ENCODE measurements at regions not wholly inside any gene's neighbourhood (a gene's known extent, or its start where the extent isn't known, plus 50 kb on each side); places are given as distances from the start of the nearest gene placed in this dataset.
"Not testable (repeated sequence)": the region's sequence is repeated elsewhere in the genome, so short reads cannot be mapped to it uniquely, and the experiment has no call there.

DNA sequence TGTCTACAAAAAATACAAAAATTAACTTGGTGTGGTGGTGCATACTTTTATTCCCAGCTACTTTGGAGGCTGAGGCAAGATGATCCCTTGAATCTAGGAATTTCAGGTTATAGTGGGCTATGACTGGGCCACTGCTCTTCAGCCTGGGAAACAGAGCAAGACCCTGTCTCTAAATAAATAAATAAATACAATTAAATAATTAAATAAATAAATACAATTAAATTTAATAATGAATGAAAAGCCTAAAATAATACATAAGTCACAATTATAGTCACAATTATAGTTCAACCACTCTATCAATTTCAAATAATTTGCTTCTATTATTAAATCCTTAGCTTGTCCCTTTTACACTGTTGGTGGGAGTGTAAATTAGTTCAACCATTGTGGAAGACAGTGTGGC is 146.4 kb upstream of the RFC3 start:
- TF ChIP-seq, protein P1, sequence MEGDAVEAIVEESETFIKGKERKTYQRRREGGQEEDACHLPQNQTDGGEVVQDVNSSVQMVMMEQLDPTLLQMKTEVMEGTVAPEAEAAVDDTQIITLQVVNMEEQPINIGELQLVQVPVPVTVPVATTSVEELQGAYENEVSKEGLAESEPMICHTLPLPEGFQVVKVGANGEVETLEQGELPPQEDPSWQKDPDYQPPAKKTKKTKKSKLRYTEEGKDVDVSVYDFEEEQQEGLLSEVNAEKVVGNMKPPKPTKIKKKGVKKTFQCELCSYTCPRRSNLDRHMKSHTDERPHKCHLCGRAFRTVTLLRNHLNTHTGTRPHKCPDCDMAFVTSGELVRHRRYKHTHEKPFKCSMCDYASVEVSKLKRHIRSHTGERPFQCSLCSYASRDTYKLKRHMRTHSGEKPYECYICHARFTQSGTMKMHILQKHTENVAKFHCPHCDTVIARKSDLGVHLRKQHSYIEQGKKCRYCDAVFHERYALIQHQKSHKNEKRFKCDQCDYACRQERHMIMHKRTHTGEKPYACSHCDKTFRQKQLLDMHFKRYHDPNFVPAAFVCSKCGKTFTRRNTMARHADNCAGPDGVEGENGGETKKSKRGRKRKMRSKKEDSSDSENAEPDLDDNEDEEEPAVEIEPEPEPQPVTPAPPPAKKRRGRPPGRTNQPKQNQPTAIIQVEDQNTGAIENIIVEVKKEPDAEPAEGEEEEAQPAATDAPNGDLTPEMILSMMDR (IDR thresholded peaks at IDR 0.05; ENCODE audit: low read depth, low read length, missing control alignments), result no peak
- no peak for DNase-seq (ENCODE audit: extremely low read depth, low read depth)
- no peak overlapping the region for H3K4me3 ChIP-seq (replicated peaks; ENCODE audit: low read depth, low read length)

DNA sequence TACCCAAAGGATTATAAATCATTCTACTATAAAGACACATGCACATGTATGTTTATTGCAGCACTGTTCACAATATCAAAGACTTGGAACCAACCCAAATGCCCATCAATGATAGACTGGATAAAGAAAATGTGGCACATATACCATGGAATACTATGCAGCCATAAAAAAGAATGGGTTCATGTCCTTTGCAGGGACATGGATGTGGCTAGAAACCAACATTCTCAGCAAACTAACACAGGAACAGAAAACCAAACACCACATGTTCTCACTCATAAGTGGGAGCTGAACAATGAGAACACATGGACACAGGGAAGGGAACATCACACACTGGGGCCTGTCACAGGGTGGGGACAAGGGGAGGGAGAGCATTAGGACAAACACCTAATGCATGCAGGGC is 145.9 kb upstream of the RFC3 start:
- H3K4me3 ChIP-seq (replicated peaks; ENCODE audit: low read depth, low read length), result not testable (repeated sequence)

DNA sequence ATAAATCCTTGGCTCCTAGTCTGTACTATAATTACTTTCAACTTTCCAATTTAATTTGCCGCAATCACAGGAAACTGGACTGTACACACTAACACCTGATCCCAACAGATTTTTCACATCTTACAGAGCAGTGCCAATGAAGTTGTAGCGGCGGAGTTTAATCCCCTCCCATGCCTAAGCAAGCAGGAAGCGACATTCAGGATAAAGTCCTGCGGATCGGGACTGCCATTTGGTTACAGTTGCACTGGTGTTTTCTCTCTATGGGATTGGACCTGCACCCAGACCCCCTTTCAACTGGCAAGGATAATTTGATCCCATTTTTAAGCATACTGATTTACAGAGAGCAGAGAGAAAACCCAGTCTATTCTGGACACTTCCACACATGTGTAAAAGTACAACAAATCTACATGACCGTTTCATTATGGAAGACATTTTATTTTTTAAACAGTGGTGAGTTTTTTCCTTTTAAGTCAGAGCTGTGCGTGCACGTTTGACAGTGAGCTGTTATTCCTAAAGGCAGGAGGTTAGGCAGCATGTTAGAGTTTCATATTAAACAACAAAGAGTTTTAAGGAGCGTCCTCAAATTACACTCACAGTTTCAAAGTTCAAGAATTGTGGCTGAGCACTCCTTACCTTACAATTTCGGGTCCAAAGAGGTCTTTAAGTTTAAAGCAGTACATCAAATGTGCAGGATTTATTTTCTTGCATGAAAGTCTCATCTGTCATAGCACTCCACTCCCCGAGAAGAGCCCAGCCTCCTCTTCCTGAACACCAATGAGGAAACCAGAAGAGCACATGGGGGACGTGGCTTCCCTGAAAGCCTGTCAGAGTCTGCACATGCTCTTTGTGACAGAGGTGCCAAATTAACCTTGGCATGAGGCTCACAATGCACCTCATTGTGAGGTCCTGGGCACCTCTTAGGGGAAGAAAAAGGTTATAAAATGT is 141.6 kb upstream of the RFC3 start:
- H3K4me3 ChIP-seq (replicated peaks; ENCODE audit: low read depth, low read length), result peak overlapping the region; percentile 29
- no peak for DNase-seq (ENCODE audit: extremely low read depth, low read depth)
- TF ChIP-seq, protein P1 (IDR thresholded peaks at IDR 0.05; ENCODE audit: low read depth, low read length, missing control alignments), result no peak

More for the DNA sequence above, 145.9 kb upstream of the RFC3 start:
- not testable (repeated sequence) for DNase-seq (ENCODE audit: extremely low read depth, low read depth)

DNA sequence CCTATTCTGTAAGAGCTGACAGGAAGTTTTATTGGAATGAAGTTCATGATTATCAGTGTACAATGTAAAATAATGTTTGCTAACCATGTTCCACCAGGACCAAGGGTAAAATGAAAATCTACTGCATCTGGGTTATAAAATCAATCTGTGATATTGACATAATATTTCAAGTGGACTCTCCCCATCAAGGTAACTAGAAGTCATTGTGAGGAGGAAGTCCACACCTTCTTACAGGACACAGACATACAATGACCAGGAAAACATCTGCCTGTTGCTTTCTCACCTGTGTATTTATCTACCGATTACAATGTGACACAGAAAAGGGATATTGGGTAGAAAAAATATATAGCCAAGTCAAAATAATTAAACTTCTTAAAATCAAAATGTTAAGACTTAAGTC is 140.7 kb upstream of the RFC3 start:
- TF ChIP-seq, protein P1 (IDR thresholded peaks at IDR 0.05; ENCODE audit: low read depth, low read length, missing control alignments), result no peak
- DNase-seq (ENCODE audit: extremely low read depth, low read depth), result no peak
- no peak overlapping the region for H3K4me3 ChIP-seq (replicated peaks; ENCODE audit: low read depth, low read length)

DNA sequence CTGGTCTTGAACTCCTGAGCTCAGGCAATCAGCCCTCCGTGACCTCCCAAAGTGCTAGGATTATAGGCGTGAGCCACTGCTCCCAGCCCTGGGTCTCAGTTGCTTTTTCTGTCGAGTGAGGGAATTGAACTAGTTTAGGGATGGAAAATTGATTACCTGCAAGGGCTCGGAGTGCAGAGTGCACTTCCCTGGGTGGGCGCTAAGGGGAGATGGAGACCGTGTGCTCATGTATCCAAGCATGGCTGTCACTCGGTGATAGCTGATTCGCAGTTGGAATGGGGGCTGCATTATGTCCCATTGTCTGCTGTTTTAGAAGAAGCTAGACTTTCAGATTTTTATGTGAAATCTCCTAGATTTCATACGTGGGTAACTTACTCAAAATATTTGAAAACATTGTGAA is 139.9 kb upstream of the RFC3 start:
- H3K4me3 ChIP-seq (replicated peaks; ENCODE audit: low read depth, low read length), result no peak overlapping the region
- TF ChIP-seq, protein P1 (IDR thresholded peaks at IDR 0.05; ENCODE audit: low read depth, low read length, missing control alignments), result no peak
- DNase-seq (ENCODE audit: extremely low read depth, low read depth), result no peak

DNA sequence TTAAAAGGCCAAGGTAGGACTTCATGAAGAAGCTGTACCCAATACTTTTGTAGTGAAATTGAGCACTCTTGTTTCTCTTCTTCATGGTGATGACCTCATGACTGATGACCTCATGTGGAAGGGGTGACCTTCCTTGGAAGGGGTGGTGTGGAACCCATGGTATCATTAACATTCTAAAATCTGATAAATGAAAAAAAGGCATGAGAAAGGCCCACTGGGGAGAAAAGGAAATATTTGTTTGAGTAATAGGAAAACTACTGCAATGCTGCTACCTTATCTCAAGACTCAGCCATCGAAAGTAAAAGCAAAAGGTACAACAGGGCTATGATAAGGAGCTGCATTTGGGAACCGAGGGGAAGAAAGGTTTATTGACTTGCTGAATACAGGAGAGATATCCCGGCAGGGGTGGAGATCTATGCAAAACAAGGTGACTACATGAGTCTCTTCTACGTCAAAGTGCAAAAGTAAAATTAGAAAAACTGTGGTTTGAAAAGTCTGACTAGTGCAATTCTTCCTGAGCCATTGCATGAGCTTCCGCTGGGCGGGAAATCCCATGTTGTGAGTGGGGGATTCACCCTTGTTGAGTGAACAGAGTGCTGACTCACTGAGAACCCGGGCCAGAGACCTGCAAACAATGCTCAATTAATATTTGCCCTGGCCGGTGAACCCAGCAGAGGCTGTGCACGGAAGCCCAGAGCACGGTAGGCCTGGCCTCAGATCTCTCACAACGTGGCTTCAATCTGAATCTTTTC is 138.9 kb upstream of the RFC3 start:
- TF ChIP-seq, protein P1 (IDR thresholded peaks at IDR 0.05; ENCODE audit: low read depth, low read length, missing control alignments), result no peak
- H3K4me3 ChIP-seq (replicated peaks; ENCODE audit: low read depth, low read length), result no peak overlapping the region
- DNase-seq (ENCODE audit: extremely low read depth, low read depth), result no peak

DNA sequence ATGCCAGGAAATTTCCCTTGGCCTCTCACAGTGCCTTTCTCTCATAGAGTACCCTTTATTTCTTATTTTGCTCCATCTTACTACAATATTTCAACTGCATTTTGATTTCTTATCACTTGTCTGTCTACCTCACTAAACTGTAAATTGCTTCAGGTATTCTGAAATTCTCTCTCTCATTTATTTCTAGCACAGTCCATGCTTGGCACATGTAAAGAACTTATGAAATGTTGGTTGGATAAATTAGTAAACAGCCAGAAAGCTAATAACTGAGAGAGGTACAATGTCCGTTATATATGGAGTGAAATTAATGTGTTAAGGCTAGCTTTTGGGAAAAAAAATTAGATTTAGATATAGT is 138.3 kb upstream of the RFC3 start:
- no peak for DNase-seq (ENCODE audit: extremely low read depth, low read depth)
- TF ChIP-seq, protein P1 (IDR thresholded peaks at IDR 0.05; ENCODE audit: low read depth, low read length, missing control alignments), result no peak
- no peak overlapping the region for H3K4me3 ChIP-seq (replicated peaks; ENCODE audit: low read depth, low read length)

All from HFF-Myc (cell line).